Ascending aorta (tissue), 2 donors: ENCODE measurements at regions not wholly inside any gene's neighbourhood (a gene's known extent, or its start where the extent isn't known, plus 50 kb on each side); places are given as distances from the start of the nearest gene placed in this dataset.

Source experiments
- DNase-seq, 2 donors: peaks; one replicate each; pipeline ENCODE4 v3.0.0-alpha.2; 2019; ENCODE audit warnings: low spot score in 2 of 2
- H3K27ac ChIP-seq, 2 donors: fragments of 200-600 bp; sonication (generic); one replicate each; pipeline ENCODE4 v1.5.1; 2016 to 2017; ENCODE audit warnings: mild to moderate bottlenecking in 1 of 2
- H3K27me3 ChIP-seq: fragments of 200-600 bp; sonication (generic); one replicate; pipeline ENCODE4 v1.5.1; 2017
- H3K36me3 ChIP-seq, 2 donors: fragments of 200-600 bp; sonication (generic); one replicate each; pipeline ENCODE4 v1.5.1; 2016
- H3K4me1 ChIP-seq, 2 donors: fragments of 200-600 bp; sonication (generic); one replicate each; pipeline ENCODE4 v1.5.1; 2016 to 2017; ENCODE audit warnings: mild to moderate bottlenecking in 1 of 2
- H3K4me3 ChIP-seq, 2 donors: fragments of 200-600 bp; sonication (generic); one replicate each; pipeline ENCODE4 v1.5.1; 2016 to 2017; ENCODE audit warnings: mild to moderate bottlenecking in 1 of 2
- H3K9me3 ChIP-seq, 2 donors: fragments of 200-600 bp; sonication (generic); one replicate each; pipeline ENCODE4 v1.5.1; 2016
- CTCF ChIP-seq, 3 experiments: fragments of 200-600 bp in 2 of 3; fragments of 450-650 bp in 1 of 3; sonication (generic) in 2 of 3; IDR thresholded peaks; one replicate each; pipeline ENCODE4 v1.5.1; 2016 to 2019; ENCODE audit warnings: antibody characterized with exemption in 3 of 3, mild to moderate bottlenecking in 1 of 3, moderate library complexity in 1 of 3
- intact Hi-C: fragments of 100-400 bp; cut with DNase I; formaldehyde crosslinking; loops from one replicate; pipeline ENCODE4 v1.15.1; 2023

GRCh38 chr1:3954170-3955169 is 54.4 kb upstream of the C1orf174 start:
- Histone ChIP-seq H3K4me3 (no peak overlapping the region), H3K36me3 (no peaks in the 10 kb centered on the region), H3K27ac (no peak overlapping the region), H3K9me3 (no peaks in the 10 kb centered on the region), H3K27me3 (no peaks in the 10 kb centered on the region), H3K4me1 (no peaks in the 10 kb centered on the region)
- DNase-seq = no peak
- no peak for TF ChIP-seq CTCF (IDR thresholded peaks at IDR 0.05)
- intact Hi-C loops = no loop called here

GRCh38 chr1:3955196-3955772 is 55.2 kb upstream of the C1orf174 start:
- intact Hi-C loops = no loop called here
- H3K4me3 ChIP-seq = no peak overlapping the region
- no peaks in the 10 kb centered on the region for H3K4me1 ChIP-seq
- no peak for DNase-seq
- TF ChIP-seq CTCF (IDR thresholded peaks at IDR 0.05) = no peak
- no peak overlapping the region for H3K27ac ChIP-seq
- H3K9me3 ChIP-seq = no peaks in the 10 kb centered on the region
- no peaks in the 10 kb centered on the region for H3K27me3 ChIP-seq
- H3K36me3 ChIP-seq = no peaks in the 10 kb centered on the region

GRCh38 chr1:3956527-3957170 is 56.6 kb upstream of the C1orf174 start:
- Histone ChIP-seq H3K4me1 (no peaks in the 10 kb centered on the region), H3K36me3 (no peaks in the 10 kb centered on the region), H3K27ac (no peak overlapping the region), H3K9me3 (no peaks in the 10 kb centered on the region), H3K27me3 (no peaks in the 10 kb centered on the region), H3K4me3 (no peak overlapping the region)
- TF ChIP-seq CTCF (IDR thresholded peaks at IDR 0.05) = no peak
- intact Hi-C loops = no loop called here
- no peak for DNase-seq

- Histone ChIP-seq H3K4me1 (no peaks in the 10 kb centered on the region), H3K27ac (no peak overlapping the region), H3K4me3 (no peak overlapping the region), H3K27me3 (no peaks in the 10 kb centered on the region), H3K9me3 (no peaks in the 10 kb centered on the region), H3K36me3 (no peaks in the 10 kb centered on the region)
- intact Hi-C loops = no loop called here
- DNase-seq = no peak
- TF ChIP-seq CTCF (IDR thresholded peaks at IDR 0.05) = no peak
These were observed 59.3 kb upstream of the C1orf174 start for GRCh38 chr1:3959361-3959760.

- H3K4me1 ChIP-seq = no peaks in the 10 kb centered on the region
- no peak for DNase-seq
- no peaks in the 10 kb centered on the region for H3K9me3 ChIP-seq
- TF ChIP-seq CTCF (IDR thresholded peaks at IDR 0.05) = no peak
- H3K4me3 ChIP-seq = no peak overlapping the region
- intact Hi-C loops = no loop called here
- no peaks in the 10 kb centered on the region for H3K27me3 ChIP-seq
- no peak overlapping the region for H3K27ac ChIP-seq
- H3K36me3 ChIP-seq = no peaks in the 10 kb centered on the region
These were observed 63.5 kb upstream of the C1orf174 start for GRCh38 chr1:3963554-3963953.
